HAP-1 (cell line): ENCODE measurements at regions not wholly inside any gene's neighbourhood (a gene's known extent, or its start where the extent isn't known, plus 50 kb on each side); places are given as distances from the start of the nearest gene placed in this dataset.
"Not testable (repeated sequence)": the region's sequence is repeated elsewhere in the genome, so short reads cannot be mapped to it uniquely, and the experiment has no call there.

Experiments
- DNase-seq, 2 experiments: peaks; one replicate each; pipeline ENCODE4 v3.0.0-alpha.2; 2016 to 2020; ENCODE audit warnings: low spot score in 2 of 2
- H3K27me3 ChIP-seq: fragments of 250-450 bp; sonication (Bioruptor Pico); 2 replicates; pipeline ENCODE4 v1.5.1; 2020; ENCODE audit warnings: low read depth, mild to moderate bottlenecking, moderate library complexity
- H3K36me3 ChIP-seq: fragments of 250-450 bp; sonication (Bioruptor Pico); replicated peaks from 2 replicates; pipeline ENCODE4 v1.5.1; 2020; ENCODE audit warnings: mild to moderate bottlenecking
- H3K4me1 ChIP-seq: fragments of 250-450 bp; sonication (Bioruptor Pico); 2 replicates; pipeline ENCODE4 v1.5.1; 2020; ENCODE audit warnings: mild to moderate bottlenecking
- H3K4me3 ChIP-seq: fragments of 250-450 bp; sonication (Bioruptor Pico); 2 replicates; pipeline ENCODE4 v1.5.1; 2020; ENCODE audit warnings: mild to moderate bottlenecking, moderate library complexity
- H3K9me3 ChIP-seq: fragments of 250-450 bp; sonication (Bioruptor Pico); 2 replicates; pipeline ENCODE4 v1.5.1; 2020; ENCODE audit warnings: mild to moderate bottlenecking, moderate library complexity
- in situ Hi-C: fragments of 300-500 bp; cut with MboI; formaldehyde crosslinking; loops from 3 replicates; pipeline ENCODE4 v1.14.3; 2020; ENCODE audit warnings: low sequenced_read_pairs, inconsistent platforms, mixed read lengths

DNA sequence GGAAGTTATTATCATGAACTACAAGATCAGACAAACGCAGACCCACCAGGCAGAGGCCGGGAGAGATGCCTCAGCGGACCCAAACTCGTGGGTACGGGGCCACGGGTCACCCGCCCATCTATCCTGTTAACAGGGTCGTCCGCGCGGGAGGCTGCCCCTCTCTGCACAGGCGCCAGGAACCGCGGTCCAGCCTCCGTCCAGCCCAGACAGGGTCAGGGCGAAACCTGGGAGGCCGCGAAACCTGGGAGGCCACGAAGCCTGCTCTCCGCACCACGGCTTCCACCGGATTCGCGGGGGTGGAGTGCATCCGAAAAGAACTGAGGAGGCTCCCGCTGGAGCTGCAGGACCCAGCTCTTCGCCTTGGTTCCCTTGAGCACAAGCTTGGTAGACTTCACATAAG lies 1760.7 kb upstream of the DEFB115 start:
- in situ Hi-C loops, H3K9me3 ChIP-seq, H3K27me3 ChIP-seq, H3K36me3 ChIP-seq, H3K4me1 ChIP-seq, H3K4me3 ChIP-seq, DNase-seq: not testable (repeated sequence)

DNA sequence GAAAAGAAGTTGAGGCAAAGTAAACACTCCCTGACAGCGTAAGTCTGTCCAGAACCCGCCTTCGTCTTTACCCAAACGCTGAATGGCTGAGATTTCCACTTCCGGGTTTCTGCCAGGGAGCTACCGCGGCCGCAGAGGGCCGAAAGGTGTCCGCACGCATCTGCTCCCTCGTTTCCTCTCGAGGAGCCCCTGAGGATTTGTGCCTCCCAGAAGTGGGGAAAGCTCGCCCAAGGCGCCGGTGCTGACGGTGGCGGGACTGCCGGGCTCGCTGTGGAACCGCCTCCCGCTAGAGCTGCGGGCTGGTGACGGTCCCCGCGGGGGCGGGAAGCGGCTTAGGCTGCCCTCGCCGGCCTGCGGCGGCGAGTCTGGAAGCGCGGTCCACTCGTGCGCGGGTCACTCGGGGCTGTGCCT lies 1760.2 kb upstream of the DEFB115 start:
- Histone ChIP-seq H3K4me3 (no peak overlapping the region), H3K36me3 (no peaks in the 10 kb centered on the region), H3K27me3 (no peaks in the 10 kb centered on the region), H3K4me1 (no peaks in the 10 kb centered on the region), H3K9me3 (no peaks in the 10 kb centered on the region)
- in situ Hi-C loops, result no loop called here
- DNase-seq, result no peak

DNA sequence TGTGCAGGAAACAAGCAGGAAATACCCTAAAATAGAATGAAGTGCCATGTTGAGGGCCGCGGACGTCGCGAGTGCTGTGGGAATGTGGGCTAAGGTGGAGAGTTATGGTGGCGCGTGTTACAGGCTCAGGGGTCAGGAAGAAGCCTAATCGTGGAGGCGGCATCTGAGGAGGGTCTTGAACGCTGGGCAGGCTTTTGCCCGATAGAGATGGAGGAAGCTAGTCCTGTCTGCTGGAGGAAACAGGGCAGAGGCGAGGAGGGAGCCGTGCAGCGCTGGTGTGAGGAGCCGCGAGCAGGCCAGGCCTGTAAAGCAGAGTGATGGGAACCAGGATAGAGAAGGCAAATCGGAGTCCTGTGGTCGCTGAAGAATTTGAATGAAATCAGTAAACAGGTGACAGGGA lies 1759.8 kb upstream of the DEFB115 start:
- H3K36me3 ChIP-seq, H3K4me1 ChIP-seq, H3K9me3 ChIP-seq, H3K4me3 ChIP-seq, in situ Hi-C loops, H3K27me3 ChIP-seq: not testable (repeated sequence)
- DNase-seq, result peak in 1 of 2 experiments; percentile 9

DNA sequence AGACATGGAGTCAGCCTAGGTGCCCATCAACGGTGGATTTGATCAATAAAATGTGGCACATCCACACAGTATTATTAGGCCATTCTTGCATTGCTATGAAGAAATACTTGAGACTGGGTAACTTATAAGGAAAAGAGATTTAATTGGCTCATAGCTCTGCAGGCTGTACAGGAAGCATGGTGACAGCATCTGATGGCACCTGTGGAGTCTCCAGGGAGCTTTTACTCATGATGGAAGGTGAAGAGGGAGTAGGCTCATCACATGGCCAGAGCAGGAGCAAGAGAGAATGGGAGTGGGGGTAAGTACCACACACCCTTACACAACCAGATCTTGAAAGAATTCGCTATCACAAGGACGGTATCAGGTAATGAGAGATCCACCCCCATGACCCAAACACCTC lies 1756.7 kb upstream of the DEFB115 start:
- H3K9me3 ChIP-seq, result not testable (repeated sequence)

DNA sequence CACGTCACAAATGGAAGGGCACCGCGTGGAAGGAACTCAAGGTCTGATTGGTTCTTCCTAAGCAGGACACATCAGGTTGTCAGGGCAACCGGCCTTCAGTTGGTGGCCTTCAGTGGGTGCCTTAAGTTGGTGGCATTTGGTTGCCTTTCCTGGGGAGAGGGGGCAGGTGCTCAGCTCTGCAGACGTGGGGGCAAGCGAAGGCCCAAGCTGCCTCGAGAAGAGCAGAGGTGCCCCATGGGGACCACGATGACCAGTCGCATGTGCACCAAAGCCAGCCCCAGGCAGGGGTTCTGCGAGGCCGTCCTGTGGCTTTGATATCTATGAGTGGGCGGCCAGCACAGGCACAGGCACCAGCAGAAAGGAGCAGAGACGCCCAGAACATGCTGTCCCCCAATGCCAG lies 1742.8 kb upstream of the DEFB115 start:
- in situ Hi-C loops, DNase-seq, H3K9me3 ChIP-seq, H3K36me3 ChIP-seq, H3K4me1 ChIP-seq, H3K4me3 ChIP-seq, H3K27me3 ChIP-seq: not testable (repeated sequence)

More for the DNA sequence above, 1756.7 kb upstream of the DEFB115 start:
- H3K36me3 ChIP-seq, H3K4me1 ChIP-seq, in situ Hi-C loops, H3K4me3 ChIP-seq, DNase-seq, H3K27me3 ChIP-seq: not testable (repeated sequence)

- H3K4me3 ChIP-seq, in situ Hi-C loops, H3K9me3 ChIP-seq, DNase-seq, H3K36me3 ChIP-seq, H3K4me1 ChIP-seq, H3K27me3 ChIP-seq: not testable (repeated sequence)
Observed at GRCh38 chr20:29516847-29517246, 1740.6 kb upstream of the DEFB115 start.

GRCh38 chr20:29519610-29520241 lies 1737.7 kb upstream of the DEFB115 start:
- in situ Hi-C loops, H3K9me3 ChIP-seq, DNase-seq, H3K4me1 ChIP-seq, H3K36me3 ChIP-seq, H3K4me3 ChIP-seq, H3K27me3 ChIP-seq: not testable (repeated sequence)

DNA sequence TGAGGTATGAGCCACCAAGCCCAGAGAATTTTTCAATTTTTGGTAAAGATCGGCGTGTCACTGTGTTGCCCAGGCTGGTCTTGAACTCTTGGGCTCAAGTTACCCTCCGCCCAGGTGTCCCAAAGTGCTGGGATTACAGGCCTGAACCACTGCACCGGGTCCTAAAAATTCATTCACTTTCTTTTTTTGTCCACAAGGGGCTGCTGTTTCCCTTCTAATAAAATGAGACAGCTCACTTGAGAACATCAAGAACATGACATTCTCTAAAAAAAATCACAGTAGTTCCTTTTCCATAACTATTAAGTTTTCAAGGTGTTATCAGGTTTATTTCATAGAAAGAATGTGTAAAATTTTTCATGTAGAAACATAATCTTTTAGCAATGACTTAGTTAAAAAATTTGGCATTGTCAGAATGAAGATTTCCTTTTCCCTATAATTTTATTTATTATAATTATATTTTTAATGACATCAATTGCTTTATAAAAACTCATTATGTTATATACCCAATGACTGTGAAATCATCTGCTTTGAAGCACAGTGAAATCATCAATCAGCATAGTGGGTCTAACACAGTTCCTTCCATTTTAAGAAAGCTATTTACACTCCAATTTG lies 1723.8 kb upstream of the DEFB115 start:
- H3K4me3 ChIP-seq, H3K4me1 ChIP-seq, H3K36me3 ChIP-seq, H3K27me3 ChIP-seq, in situ Hi-C loops, H3K9me3 ChIP-seq: not testable (repeated sequence)
- DNase-seq, result peak in 1 of 2 experiments; percentile 3

DNA sequence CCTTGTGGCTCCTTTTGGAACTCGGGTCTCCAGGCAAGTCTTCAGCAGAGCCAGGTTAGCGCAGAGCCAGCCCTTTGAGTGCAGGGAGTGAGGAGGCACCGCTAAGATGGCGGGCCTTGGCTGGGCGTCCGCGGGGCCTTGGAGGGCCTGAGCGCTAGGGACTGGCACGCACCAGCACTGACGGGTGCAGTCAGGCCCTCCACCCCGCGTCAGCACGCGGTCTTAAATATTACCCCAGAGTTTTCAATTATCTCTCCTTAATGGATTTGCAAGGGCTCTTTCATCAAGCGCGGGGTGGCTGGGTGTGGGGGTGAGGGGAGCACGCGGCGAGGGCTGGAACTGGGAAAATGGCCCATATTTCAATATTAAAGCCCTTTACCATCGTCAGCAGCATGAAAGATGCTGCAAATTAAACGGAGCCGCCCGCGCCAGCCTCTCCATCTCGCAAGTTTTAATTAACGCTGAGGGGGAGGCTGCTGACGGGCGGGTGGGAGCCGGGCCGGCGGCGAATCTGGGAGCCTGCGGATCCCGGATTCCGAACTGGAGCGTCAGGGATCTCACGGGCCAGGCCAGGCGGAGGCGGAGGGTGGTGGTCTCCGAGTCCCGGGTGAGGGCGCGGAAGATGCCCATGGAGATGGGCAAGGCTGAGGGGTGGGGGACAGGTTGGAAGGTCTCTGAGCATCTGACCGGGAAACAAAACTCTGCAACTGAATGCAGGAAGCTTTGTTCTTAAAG lies 1690.4 kb upstream of the DEFB115 start:
- DNase-seq, H3K9me3 ChIP-seq, H3K27me3 ChIP-seq, in situ Hi-C loops, H3K4me3 ChIP-seq, H3K4me1 ChIP-seq, H3K36me3 ChIP-seq: not testable (repeated sequence)

GRCh38 chr20:29567671-29568070 lies 1689.8 kb upstream of the DEFB115 start:
- H3K4me1 ChIP-seq, in situ Hi-C loops, DNase-seq, H3K36me3 ChIP-seq, H3K9me3 ChIP-seq, H3K27me3 ChIP-seq, H3K4me3 ChIP-seq: not testable (repeated sequence)

DNA sequence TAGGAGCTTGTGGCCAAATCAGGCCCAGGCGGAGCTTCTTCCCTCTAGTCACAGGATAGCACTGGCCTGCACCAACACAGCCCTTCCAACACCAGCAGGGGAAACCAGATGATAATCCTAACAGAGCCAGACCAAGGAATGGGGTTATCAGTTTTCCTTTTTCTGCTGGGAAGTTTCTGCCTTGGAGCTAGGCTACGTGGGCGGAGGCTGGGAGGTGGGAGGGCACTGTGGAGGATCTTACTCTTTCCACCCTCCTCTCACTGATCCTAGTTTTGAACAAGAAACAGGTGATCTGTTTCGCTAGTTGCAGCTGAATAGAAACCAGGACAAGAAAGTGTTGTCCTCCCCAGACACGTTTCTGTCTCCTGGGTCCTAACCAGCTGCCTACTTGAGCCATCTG lies 1687.3 kb upstream of the DEFB115 start:
- DNase-seq, H3K4me3 ChIP-seq, H3K4me1 ChIP-seq, H3K9me3 ChIP-seq, H3K27me3 ChIP-seq, H3K36me3 ChIP-seq, in situ Hi-C loops: not testable (repeated sequence)

GRCh38 chr20:29589530-29589929 lies 1667.9 kb upstream of the DEFB115 start:
- H3K27me3 ChIP-seq, in situ Hi-C loops, H3K9me3 ChIP-seq, H3K4me3 ChIP-seq, DNase-seq, H3K36me3 ChIP-seq, H3K4me1 ChIP-seq: not testable (repeated sequence)

DNA sequence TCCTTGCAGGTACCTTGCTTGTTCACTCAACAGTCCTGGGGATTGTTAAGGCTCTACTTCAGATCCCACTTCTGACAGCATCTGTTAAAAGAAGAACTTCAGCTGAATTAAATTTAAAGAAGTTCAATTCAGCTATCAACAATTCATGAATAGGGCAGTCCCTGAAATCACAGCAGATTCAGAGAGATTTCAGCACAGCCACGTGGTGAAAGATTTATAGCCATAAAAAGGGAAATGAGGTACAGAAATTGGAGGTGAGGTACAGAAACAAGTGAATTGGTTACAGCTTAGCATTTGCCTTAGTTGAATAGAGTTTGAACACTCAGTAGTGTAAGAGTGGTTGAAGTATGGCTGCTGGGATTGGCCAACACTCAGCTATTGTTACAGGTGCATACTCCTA lies 1653.3 kb upstream of the DEFB115 start:
- H3K36me3 ChIP-seq, DNase-seq, in situ Hi-C loops, H3K27me3 ChIP-seq, H3K4me1 ChIP-seq, H3K4me3 ChIP-seq, H3K9me3 ChIP-seq: not testable (repeated sequence)

DNA sequence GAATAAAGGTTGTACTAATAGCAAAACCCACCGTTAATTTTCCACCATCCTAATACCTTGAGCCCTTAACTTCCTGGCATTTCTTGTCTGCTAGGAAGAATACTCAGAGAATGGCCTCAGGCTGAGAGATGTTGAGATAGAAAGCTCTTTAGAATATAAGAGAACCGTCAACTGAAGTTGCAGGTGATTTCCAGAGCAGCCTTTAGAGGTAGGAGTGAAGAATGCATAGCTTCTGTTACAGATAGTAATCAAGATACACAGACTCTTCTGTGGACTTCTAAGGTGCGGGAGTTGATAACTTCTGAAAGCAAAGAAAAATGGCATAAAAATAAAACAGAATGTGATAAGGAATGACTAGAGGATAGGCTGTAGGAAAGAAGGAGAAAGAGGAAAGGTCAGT lies 1651.3 kb upstream of the DEFB115 start:
- DNase-seq, H3K36me3 ChIP-seq, H3K27me3 ChIP-seq, in situ Hi-C loops, H3K4me1 ChIP-seq, H3K4me3 ChIP-seq, H3K9me3 ChIP-seq: not testable (repeated sequence)
